RWPE1 (cell line): ENCODE measurements at regions not wholly inside any gene's neighbourhood (a gene's known extent, or its start where the extent isn't known, plus 50 kb on each side); places are given as distances from the start of the nearest gene placed in this dataset.

Experiments used
- CTCF ChIA-PET: fragments of 350-600 bp; sonication (Branson Sonifier 250); formaldehyde crosslinking; extraction: SDS; loops from one replicate; lab custom pipeline; 2021; lab: Yijun Ruan, JAX
- POLR2A ChIA-PET: fragments of 400-600 bp; formaldehyde crosslinking; extraction: SDS; loops from one replicate; lab custom pipeline; 2020; ENCODE audit warnings: antibody characterized with exemption; ENCODE audit not compliant: low non-redundant PET; lab: Yijun Ruan, JAX
- DNase-seq: peaks from one replicate; pipeline ENCODE4 v3.0.0; 2012; ENCODE audit warnings: low spot score
- H3K27ac ChIP-seq: fragments of 450-650 bp; 2 replicates; pipeline ENCODE4 v1.5.1; 2017
- CTCF ChIP-seq: fragments of 450-650 bp; conservative IDR thresholded peaks from 2 replicates; pipeline ENCODE4 v1.5.1; 2017; ENCODE audit warnings: low read depth, mild to moderate bottlenecking

- H3K27ac ChIP-seq, result no peak overlapping the region
- ChIA-PET POLR2A (no interaction called here), CTCF (interaction anchor here (1.2 kb wide), 1 partner anchor 13 kb away, joined by 4 read pairs; no protein-coding TSS in a partner anchor)
- DNase-seq, result no peak
- no peak for TF ChIP-seq CTCF
Measured at GRCh38 chr1:87451229-87451920, 122.7 kb downstream of the LMO4 start.

GRCh38 chr1:87452648-87453047, 124.0 kb downstream of the LMO4 start:
- CTCF ChIA-PET, result no interaction called here
- H3K27ac ChIP-seq, result no peak overlapping the region
- no peak for DNase-seq
- POLR2A ChIA-PET, result no interaction called here
- no peak for TF ChIP-seq CTCF

- ChIA-PET POLR2A (no interaction called here), CTCF (no interaction called here)
- DNase-seq, result no peak
- no peak for TF ChIP-seq CTCF
- no peak overlapping the region for H3K27ac ChIP-seq
Measured at GRCh38 chr1:87457408-87457807, 128.7 kb downstream of the LMO4 start.

- CTCF ChIA-PET, result interaction anchor here (0.7 kb wide), 1 partner anchor 1060 kb away, joined by 3 read pairs; no protein-coding TSS in a partner anchor
- no peak for DNase-seq
Measured at GRCh38 chr1:87462894-87463293, 134.2 kb downstream of the LMO4 start.

GRCh38 chr1:87464022-87464490, 135.4 kb downstream of the LMO4 start:
- no peak overlapping the region for H3K27ac ChIP-seq
- CTCF ChIA-PET, result interaction anchor here (1.0 kb wide), 1 partner anchor 13 kb away, joined by 4 read pairs; no protein-coding TSS in a partner anchor
- no peak for DNase-seq
- no peak for TF ChIP-seq CTCF
- POLR2A ChIA-PET, result no interaction called here

More at GRCh38 chr1:87462894-87463293, 134.2 kb downstream of the LMO4 start:
- TF ChIP-seq CTCF, result no peak
- H3K27ac ChIP-seq, result no peak overlapping the region
- POLR2A ChIA-PET, result no interaction called here

GRCh38 chr1:87466621-87467020, 137.9 kb downstream of the LMO4 start:
- no peak overlapping the region for H3K27ac ChIP-seq
- CTCF ChIA-PET, result interaction anchor here (0.5 kb wide), 1 partner anchor 16 kb away, joined by 4 read pairs; no protein-coding TSS in a partner anchor
- POLR2A ChIA-PET, result no interaction called here
- DNase-seq, result no peak
- TF ChIP-seq CTCF, result no peak
